WTC11 (cell line): ENCODE measurements at regions not wholly inside any gene's neighbourhood (a gene's known extent, or its start where the extent isn't known, plus 50 kb on each side); places are given as distances from the start of the nearest gene placed in this dataset.

ENCODE experiments used
- CREM ChIP-seq: sonication (generic); formaldehyde crosslinking; IDR thresholded peaks from 2 replicates; pipeline ENCODE4 v1.8.1; 2022; ENCODE audit warnings: mild to moderate bottlenecking, missing genetic modification reagents, moderate library complexity
- EMX1 ChIP-seq: fragments of 250-450 bp; sonication (Bioruptor Pico); IDR thresholded peaks from 2 replicates; pipeline ENCODE4 v1.8.0; 2021; ENCODE audit warnings: mild to moderate bottlenecking
- SMAD3 ChIP-seq: sonication (generic); formaldehyde crosslinking; IDR thresholded peaks from 2 replicates; pipeline ENCODE4 v1.8.0; 2022; ENCODE audit warnings: missing genetic modification reagents, mild to moderate bottlenecking, borderline replicate concordance
- TCF7 ChIP-seq: sonication (generic); formaldehyde crosslinking; IDR thresholded peaks from 2 replicates; pipeline ENCODE4 v1.8.0; 2022; ENCODE audit warnings: mild to moderate bottlenecking, low read depth, missing genetic modification reagents, moderate library complexity
- TF ChIP-seq, protein P1 (sequence below): fragments of 200-600 bp; IDR thresholded peaks from 2 replicates; pipeline ENCODE4 v1.8.0; 2022; ENCODE audit warnings: antibody characterized with exemption
- TF ChIP-seq, protein P2 (sequence below): sonication (generic); formaldehyde crosslinking; IDR thresholded peaks from 2 replicates; pipeline ENCODE4 v1.8.0; 2023; ENCODE audit warnings: missing genetic modification reagents
- TF ChIP-seq, protein P3 (sequence below): sonication (generic); formaldehyde crosslinking; IDR thresholded peaks from 2 replicates; pipeline ENCODE4 v1.8.1; 2022; ENCODE audit warnings: missing genetic modification reagents, borderline replicate concordance

DNA sequence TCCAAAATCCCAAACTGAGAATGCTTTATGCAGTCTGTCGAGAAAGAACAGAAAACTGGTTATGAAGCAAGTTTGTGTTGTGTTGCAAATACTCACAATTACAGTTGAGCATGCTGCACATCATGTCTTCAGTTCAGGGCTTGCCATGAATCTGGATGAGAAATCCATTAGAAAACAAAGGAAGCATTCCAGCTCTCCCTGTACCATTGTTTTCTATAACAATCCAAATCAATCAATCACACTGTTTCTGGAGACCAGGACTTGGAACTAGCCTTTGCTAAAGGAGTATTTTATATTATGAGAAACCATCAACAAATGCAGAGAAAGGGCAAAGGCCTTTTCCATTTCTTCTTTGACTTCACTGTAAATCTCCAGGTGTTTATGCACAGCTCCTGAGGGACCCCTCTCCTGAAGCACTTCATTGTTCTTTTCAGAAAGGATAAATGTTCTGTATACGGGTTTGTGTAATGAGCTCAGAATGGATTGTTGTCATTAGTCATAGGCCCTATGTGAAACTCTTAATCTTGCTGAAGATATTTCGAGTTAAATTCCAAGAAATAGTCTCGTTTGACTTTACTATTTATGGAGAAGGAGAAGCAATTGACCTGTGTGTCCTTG lies 364.7 kb upstream of the POM121L12 start:
- TF ChIP-seq, protein P1, sequence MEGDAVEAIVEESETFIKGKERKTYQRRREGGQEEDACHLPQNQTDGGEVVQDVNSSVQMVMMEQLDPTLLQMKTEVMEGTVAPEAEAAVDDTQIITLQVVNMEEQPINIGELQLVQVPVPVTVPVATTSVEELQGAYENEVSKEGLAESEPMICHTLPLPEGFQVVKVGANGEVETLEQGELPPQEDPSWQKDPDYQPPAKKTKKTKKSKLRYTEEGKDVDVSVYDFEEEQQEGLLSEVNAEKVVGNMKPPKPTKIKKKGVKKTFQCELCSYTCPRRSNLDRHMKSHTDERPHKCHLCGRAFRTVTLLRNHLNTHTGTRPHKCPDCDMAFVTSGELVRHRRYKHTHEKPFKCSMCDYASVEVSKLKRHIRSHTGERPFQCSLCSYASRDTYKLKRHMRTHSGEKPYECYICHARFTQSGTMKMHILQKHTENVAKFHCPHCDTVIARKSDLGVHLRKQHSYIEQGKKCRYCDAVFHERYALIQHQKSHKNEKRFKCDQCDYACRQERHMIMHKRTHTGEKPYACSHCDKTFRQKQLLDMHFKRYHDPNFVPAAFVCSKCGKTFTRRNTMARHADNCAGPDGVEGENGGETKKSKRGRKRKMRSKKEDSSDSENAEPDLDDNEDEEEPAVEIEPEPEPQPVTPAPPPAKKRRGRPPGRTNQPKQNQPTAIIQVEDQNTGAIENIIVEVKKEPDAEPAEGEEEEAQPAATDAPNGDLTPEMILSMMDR: no peak
- TF ChIP-seq CREM (CRISPR knock-in tag) (no peak), SMAD3 (no peak), EMX1 (CRISPR knock-in tag) (no peak), TCF7 (CRISPR knock-in tag) (no peak)
- TF ChIP-seq, protein P2, sequence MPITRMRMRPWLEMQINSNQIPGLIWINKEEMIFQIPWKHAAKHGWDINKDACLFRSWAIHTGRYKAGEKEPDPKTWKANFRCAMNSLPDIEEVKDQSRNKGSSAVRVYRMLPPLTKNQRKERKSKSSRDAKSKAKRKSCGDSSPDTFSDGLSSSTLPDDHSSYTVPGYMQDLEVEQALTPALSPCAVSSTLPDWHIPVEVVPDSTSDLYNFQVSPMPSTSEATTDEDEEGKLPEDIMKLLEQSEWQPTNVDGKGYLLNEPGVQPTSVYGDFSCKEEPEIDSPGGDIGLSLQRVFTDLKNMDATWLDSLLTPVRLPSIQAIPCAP: no peak
- TF ChIP-seq, protein P3, sequence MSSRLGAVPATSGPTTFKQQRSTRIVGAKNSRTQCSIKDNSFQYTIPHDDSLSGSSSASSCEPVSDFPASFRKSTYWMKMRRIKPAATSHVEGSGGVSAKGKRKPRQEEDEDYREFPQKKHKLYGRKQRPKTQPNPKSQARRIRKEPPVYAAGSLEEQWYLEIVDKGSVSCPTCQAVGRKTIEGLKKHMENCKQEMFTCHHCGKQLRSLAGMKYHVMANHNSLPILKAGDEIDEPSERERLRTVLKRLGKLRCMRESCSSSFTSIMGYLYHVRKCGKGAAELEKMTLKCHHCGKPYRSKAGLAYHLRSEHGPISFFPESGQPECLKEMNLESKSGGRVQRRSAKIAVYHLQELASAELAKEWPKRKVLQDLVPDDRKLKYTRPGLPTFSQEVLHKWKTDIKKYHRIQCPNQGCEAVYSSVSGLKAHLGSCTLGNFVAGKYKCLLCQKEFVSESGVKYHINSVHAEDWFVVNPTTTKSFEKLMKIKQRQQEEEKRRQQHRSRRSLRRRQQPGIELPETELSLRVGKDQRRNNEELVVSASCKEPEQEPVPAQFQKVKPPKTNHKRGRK (CRISPR knock-in tag): no peak
